DND-41 (cell line): ENCODE measurements at regions not wholly inside any gene's neighbourhood (a gene's known extent, or its start where the extent isn't known, plus 50 kb on each side); places are given as distances from the start of the nearest gene placed in this dataset.

Source experiments
- ATAC-seq: fragments of 200-7000 bp; cut with Tn5 transposase; 3 replicates; pipeline ENCODE4 v1.9.1; 2021; ENCODE audit warnings: low read depth; ENCODE audit not compliant: insufficient read depth
- DNase-seq: peaks from one replicate; pipeline ENCODE4 v3.0.0-alpha.2; 2020
- H2AFZ ChIP-seq: 2 replicates; pipeline ENCODE4 v1.6.0; 2012; ENCODE audit warnings: low read depth, low read length
- H3K27ac ChIP-seq: 2 replicates; pipeline ENCODE4 v1.5.1; 2012; ENCODE audit warnings: low read length, inconsistent platforms
- H3K27me3 ChIP-seq: fragments of 200-600 bp; sonication (generic); 2 replicates; pipeline ENCODE4 v1.6.0; 2012; ENCODE audit warnings: low read length, mild to moderate bottlenecking, inconsistent platforms; ENCODE audit not compliant: insufficient read depth, poor library complexity
- H3K36me3 ChIP-seq: 2 replicates; pipeline ENCODE4 v1.5.1; 2012; ENCODE audit warnings: low read length, inconsistent platforms; ENCODE audit not compliant: insufficient read depth
- H3K4me1 ChIP-seq: 2 replicates; pipeline ENCODE4 v1.5.1; 2012; ENCODE audit warnings: mild to moderate bottlenecking, low read length; ENCODE audit not compliant: insufficient read depth
- H3K4me2 ChIP-seq: 2 replicates; pipeline ENCODE4 v1.6.0; 2012; ENCODE audit warnings: mild to moderate bottlenecking, moderate library complexity, low read length, inconsistent platforms; ENCODE audit not compliant: insufficient read depth
- H3K4me3 ChIP-seq, 2 experiments: fragments of 200-600 bp in 1 of 2; shearing (Covaris generic) in 1 of 2; 2 replicates each; pipeline ENCODE4 v1.5.1; 2012 to 2016; ENCODE audit warnings: inconsistent platforms in 2 of 2, low read length in 2 of 2, mild to moderate bottlenecking in 2 of 2, low read depth in 1 of 2, moderate library complexity in 1 of 2
- H3K79me2 ChIP-seq: 2 replicates; pipeline ENCODE4 v1.6.0; 2012; ENCODE audit warnings: low read length, inconsistent platforms; ENCODE audit not compliant: insufficient read depth
- H3K9ac ChIP-seq: 2 replicates; pipeline ENCODE4 v1.6.0; 2012; ENCODE audit warnings: low read depth, mild to moderate bottlenecking, inconsistent platforms, low read length, moderate library complexity
- H3K9me3 ChIP-seq: 2 replicates; pipeline ENCODE4 v1.5.1; 2012; ENCODE audit warnings: low read length, moderate library complexity, mild to moderate bottlenecking, inconsistent platforms; ENCODE audit not compliant: insufficient read depth, severe bottlenecking
- H4K20me1 ChIP-seq: 2 replicates; pipeline ENCODE4 v1.6.0; 2012; ENCODE audit warnings: low read length; ENCODE audit not compliant: insufficient read depth
- EZH2 ChIP-seq: IDR thresholded peaks from 3 replicates; pipeline ENCODE4 v1.6.1; 2012; ENCODE audit warnings: borderline replicate concordance, low read depth, mild to moderate bottlenecking, moderate library complexity, low read length, inconsistent platforms; ENCODE audit not compliant: severe bottlenecking
- TF ChIP-seq, protein P1 (sequence below): IDR thresholded peaks from 2 replicates; pipeline ENCODE4 v1.5.1; 2012; ENCODE audit warnings: borderline replicate concordance, low read length, moderate library complexity, mild to moderate bottlenecking; ENCODE audit not compliant: poor library complexity, severe bottlenecking; ENCODE audit errors: extremely low read depth

DNA sequence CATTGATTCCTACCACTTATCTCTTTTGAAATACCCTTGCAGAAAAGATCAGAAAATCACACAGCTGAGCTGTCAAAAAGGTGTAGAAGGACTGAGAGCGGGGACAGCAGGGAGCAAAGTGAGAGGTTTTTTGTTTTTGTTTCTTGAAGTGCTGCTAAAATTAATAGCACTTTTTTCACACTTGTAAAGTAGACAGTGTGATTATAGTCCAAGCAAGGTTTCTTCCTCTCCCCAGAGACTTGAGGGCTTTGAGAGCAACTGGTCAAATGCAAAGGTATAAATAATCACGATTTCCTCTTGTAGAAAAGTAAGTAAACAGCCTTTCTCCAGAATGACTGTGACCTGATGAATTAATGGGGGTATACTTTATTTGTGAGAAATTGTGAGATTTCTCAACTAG, 326.9 kb downstream of the ZNF608 start:
- Histone ChIP-seq H3K4me3 (no peak overlapping the region), H3K9ac (no peak overlapping the region), H3K79me2 (no peaks in the 10 kb centered on the region), H3K27ac (no peak overlapping the region), H3K4me1 (no peaks in the 10 kb centered on the region), H3K36me3 (no peaks in the 10 kb centered on the region), H3K9me3 (peaks cover 5% of the 10 kb centered on the region), H4K20me1 (no peaks in the 10 kb centered on the region), H3K4me2 (no peak overlapping the region), H2AFZ (no peak overlapping the region), H3K27me3 (no peaks in the 10 kb centered on the region)
- TF ChIP-seq, protein P1, sequence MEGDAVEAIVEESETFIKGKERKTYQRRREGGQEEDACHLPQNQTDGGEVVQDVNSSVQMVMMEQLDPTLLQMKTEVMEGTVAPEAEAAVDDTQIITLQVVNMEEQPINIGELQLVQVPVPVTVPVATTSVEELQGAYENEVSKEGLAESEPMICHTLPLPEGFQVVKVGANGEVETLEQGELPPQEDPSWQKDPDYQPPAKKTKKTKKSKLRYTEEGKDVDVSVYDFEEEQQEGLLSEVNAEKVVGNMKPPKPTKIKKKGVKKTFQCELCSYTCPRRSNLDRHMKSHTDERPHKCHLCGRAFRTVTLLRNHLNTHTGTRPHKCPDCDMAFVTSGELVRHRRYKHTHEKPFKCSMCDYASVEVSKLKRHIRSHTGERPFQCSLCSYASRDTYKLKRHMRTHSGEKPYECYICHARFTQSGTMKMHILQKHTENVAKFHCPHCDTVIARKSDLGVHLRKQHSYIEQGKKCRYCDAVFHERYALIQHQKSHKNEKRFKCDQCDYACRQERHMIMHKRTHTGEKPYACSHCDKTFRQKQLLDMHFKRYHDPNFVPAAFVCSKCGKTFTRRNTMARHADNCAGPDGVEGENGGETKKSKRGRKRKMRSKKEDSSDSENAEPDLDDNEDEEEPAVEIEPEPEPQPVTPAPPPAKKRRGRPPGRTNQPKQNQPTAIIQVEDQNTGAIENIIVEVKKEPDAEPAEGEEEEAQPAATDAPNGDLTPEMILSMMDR: no peak
- no peak for TF ChIP-seq EZH2
- no peak for DNase-seq
- ATAC-seq: no peak

DNA sequence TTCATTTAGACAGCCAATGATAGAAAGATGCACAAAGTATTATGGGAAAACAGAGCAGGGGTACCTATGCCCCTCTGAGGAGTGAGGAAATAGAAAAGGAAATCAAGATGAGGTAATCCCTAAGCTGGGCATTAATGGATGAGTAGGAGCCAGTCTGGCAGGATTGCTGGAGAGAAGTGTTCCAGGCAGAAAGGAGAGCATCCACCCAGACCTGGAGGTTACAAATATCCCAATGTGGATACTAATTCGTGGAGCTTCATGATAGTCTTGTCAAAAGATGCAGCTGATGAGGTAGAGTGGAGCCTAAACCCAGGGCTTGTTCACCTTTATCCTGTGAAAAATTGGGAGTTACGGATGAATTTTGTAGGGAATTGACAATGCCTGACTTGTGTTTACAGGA, 328.0 kb downstream of the ZNF608 start:
- no peak overlapping the region for H3K4me3 ChIP-seq
- TF ChIP-seq, protein P1: no peak
- no peak for TF ChIP-seq EZH2
- ATAC-seq: no peak

DNA sequence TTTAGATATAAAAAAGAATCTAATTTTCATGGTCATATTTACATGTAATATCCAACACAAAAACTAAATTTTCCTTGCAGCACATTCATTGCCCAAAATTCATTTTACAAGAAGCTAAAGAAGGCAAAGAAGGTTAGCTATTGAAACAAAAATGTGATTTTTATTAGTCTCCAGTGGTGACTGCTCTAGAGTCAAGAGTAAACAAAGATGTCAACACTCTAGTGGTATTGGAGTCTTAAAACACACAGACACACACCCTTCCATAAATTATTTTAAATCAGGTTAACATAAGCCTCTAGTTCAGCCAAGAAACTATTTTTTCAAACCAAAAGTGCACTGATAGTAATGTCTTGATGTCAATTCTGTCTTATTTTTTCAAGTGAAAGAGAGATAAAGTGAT, 329.2 kb downstream of the ZNF608 start:
- ATAC-seq: no peak
- H2AFZ ChIP-seq: no peak overlapping the region
- H3K36me3 ChIP-seq: no peaks in the 10 kb centered on the region
- no peak for DNase-seq
- no peaks in the 10 kb centered on the region for H4K20me1 ChIP-seq
- no peaks in the 10 kb centered on the region for H3K9me3 ChIP-seq
- no peak overlapping the region for H3K4me2 ChIP-seq
- no peak overlapping the region for H3K4me3 ChIP-seq
- H3K9ac ChIP-seq: no peak overlapping the region
- H3K79me2 ChIP-seq: no peaks in the 10 kb centered on the region
- H3K4me1 ChIP-seq: no peaks in the 10 kb centered on the region
- no peak overlapping the region for H3K27ac ChIP-seq
- H3K27me3 ChIP-seq: no peaks in the 10 kb centered on the region
- no peak for TF ChIP-seq EZH2
- TF ChIP-seq, protein P1: no peak

More for the DNA sequence above, 328.0 kb downstream of the ZNF608 start:
- H3K36me3 ChIP-seq: no peaks in the 10 kb centered on the region
- peaks cover 4% of the 10 kb centered on the region for H3K9me3 ChIP-seq
- DNase-seq: no peak
- no peaks in the 10 kb centered on the region for H4K20me1 ChIP-seq
- H3K79me2 ChIP-seq: no peaks in the 10 kb centered on the region
- H3K9ac ChIP-seq: no peak overlapping the region
- no peaks in the 10 kb centered on the region for H3K4me1 ChIP-seq
- no peak overlapping the region for H3K27ac ChIP-seq
- H2AFZ ChIP-seq: no peak overlapping the region
- H3K4me2 ChIP-seq: no peak overlapping the region
- no peaks in the 10 kb centered on the region for H3K27me3 ChIP-seq

DNA sequence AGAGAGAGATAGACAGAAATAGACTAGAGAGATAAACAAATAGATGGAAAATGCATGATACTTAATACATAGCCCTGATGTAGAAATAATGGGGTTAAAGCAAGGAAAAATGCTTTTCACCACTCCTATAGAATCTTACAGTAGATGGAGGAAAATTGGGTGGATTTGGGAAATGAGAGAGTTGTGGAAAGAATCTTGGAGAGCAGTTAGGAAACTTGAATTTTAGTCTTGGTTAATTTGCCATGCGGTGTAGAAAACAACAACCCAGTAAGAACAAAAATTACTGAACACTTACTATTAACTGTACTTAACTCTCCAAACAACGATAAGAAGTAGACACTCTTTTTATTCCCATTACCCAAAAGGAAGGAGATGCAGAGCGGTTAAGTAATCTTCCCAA, 329.8 kb downstream of the ZNF608 start:
- Histone ChIP-seq H3K4me3 (no peak overlapping the region), H3K4me1 (no peaks in the 10 kb centered on the region), H4K20me1 (no peaks in the 10 kb centered on the region), H3K9me3 (no peaks in the 10 kb centered on the region), H3K27ac (no peak overlapping the region), H3K4me2 (no peak overlapping the region), H2AFZ (no peak overlapping the region), H3K27me3 (no peaks in the 10 kb centered on the region), H3K9ac (no peak overlapping the region), H3K36me3 (no peaks in the 10 kb centered on the region), H3K79me2 (no peaks in the 10 kb centered on the region)
- TF ChIP-seq EZH2: no peak
- TF ChIP-seq, protein P1: no peak
- ATAC-seq (no peak), DNase-seq (no peak)
